Liver (tissue), 3 donors: ENCODE measurements at regions not wholly inside any gene's neighbourhood (a gene's known extent, or its start where the extent isn't known, plus 50 kb on each side); places are given as distances from the start of the nearest gene placed in this dataset.

Source experiments
- EGR1 ChIP-seq, 2 donors: IDR thresholded peaks; 2 replicates each; pipeline ENCODE4 v1.6.1; 2016 to 2018; ENCODE audit warnings: antibody characterized with exemption in 2 of 2, low read depth in 2 of 2
- GABPA ChIP-seq, 2 donors: IDR thresholded peaks in 1 of 2; conservative IDR thresholded peaks in 1 of 2; 2 replicates each; pipeline ENCODE4 v1.6.1; 2016; ENCODE audit warnings: antibody characterized with exemption in 2 of 2, mild to moderate bottlenecking in 1 of 2, moderate library complexity in 1 of 2
- HNF4A ChIP-seq, 2 donors: conservative IDR thresholded peaks; 2 replicates each; pipeline ENCODE4 v1.6.1; 2016; ENCODE audit warnings: antibody characterized with exemption in 2 of 2, mild to moderate bottlenecking in 2 of 2
- JUND ChIP-seq, 2 donors: IDR thresholded peaks; 2 replicates each; pipeline ENCODE4 v1.6.1; 2016; ENCODE audit warnings: antibody characterized with exemption in 2 of 2
- RAD21 ChIP-seq, 2 donors: IDR thresholded peaks; 2 replicates each; pipeline ENCODE4 v1.6.1; 2016; ENCODE audit warnings: antibody characterized with exemption in 2 of 2, mild to moderate bottlenecking in 2 of 2
- RXRA ChIP-seq, 2 donors: IDR thresholded peaks; 2 replicates each; pipeline ENCODE4 v1.6.1; 2017 to 2018; ENCODE audit warnings: antibody characterized with exemption in 2 of 2, mild to moderate bottlenecking in 1 of 2
- SP1 ChIP-seq: IDR thresholded peaks from 2 replicates; pipeline ENCODE4 v1.6.1; 2018; ENCODE audit warnings: antibody characterized with exemption, mild to moderate bottlenecking
- TAF1 ChIP-seq: conservative IDR thresholded peaks from 2 replicates; pipeline ENCODE4 v1.6.1; 2016; ENCODE audit warnings: antibody characterized with exemption, mild to moderate bottlenecking
- YY1 ChIP-seq: IDR thresholded peaks from 2 replicates; pipeline ENCODE4 v1.6.1; 2016; ENCODE audit warnings: antibody characterized with exemption, mild to moderate bottlenecking
- TF ChIP-seq, protein P1 (sequence below): fragments of 150-350 bp; IDR thresholded peaks from 2 replicates; pipeline ENCODE4 v1.5.1; 2017; ENCODE audit warnings: improper control_type of control experiment, low read depth, low read length; ENCODE audit not compliant: missing input control
- TF ChIP-seq, protein P2 (sequence below): IDR thresholded peaks from 2 replicates; pipeline ENCODE4 v1.6.1; 2016; ENCODE audit warnings: antibody characterized with exemption
- TF ChIP-seq, protein P3 (sequence below): IDR thresholded peaks from 2 replicates; pipeline ENCODE4 v1.6.1; 2016; ENCODE audit warnings: antibody characterized with exemption, mild to moderate bottlenecking
- TF ChIP-seq, protein P4 (sequence below): IDR thresholded peaks from 2 replicates; pipeline ENCODE4 v1.6.1; 2016; ENCODE audit warnings: antibody characterized with exemption
- TF ChIP-seq, protein P5 (sequence below): IDR thresholded peaks from 2 replicates; pipeline ENCODE4 v1.6.1; 2016; ENCODE audit warnings: antibody characterized with exemption
- donor health status: healthy.
- donor health status: healthy.

DNA sequence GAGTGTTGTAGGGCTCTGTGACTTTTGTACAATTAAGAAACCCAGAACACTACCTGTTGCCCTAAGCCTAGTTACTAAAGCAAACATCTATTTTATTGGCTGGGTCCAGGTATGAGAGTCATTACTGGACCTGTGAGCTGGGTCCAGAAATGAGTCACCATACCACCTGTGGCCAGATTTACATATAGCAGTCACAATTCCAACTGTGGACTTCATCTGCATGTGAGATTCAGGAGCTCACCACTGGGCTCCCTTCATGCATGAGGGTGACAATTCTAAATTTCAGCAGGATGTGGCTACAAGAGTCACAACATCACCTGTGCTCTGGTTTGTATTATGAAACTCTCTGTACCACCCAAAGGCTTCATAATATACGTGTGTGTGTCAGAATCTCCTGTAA is 2038.0 kb downstream of the TP53TG3F start:
- TF ChIP-seq, protein P1, sequence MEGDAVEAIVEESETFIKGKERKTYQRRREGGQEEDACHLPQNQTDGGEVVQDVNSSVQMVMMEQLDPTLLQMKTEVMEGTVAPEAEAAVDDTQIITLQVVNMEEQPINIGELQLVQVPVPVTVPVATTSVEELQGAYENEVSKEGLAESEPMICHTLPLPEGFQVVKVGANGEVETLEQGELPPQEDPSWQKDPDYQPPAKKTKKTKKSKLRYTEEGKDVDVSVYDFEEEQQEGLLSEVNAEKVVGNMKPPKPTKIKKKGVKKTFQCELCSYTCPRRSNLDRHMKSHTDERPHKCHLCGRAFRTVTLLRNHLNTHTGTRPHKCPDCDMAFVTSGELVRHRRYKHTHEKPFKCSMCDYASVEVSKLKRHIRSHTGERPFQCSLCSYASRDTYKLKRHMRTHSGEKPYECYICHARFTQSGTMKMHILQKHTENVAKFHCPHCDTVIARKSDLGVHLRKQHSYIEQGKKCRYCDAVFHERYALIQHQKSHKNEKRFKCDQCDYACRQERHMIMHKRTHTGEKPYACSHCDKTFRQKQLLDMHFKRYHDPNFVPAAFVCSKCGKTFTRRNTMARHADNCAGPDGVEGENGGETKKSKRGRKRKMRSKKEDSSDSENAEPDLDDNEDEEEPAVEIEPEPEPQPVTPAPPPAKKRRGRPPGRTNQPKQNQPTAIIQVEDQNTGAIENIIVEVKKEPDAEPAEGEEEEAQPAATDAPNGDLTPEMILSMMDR = no peak
- TF ChIP-seq RAD21 (IDR thresholded peaks at IDR 0.05) = no peak
- TF ChIP-seq TAF1 = no peak
- TF ChIP-seq, protein P2, sequence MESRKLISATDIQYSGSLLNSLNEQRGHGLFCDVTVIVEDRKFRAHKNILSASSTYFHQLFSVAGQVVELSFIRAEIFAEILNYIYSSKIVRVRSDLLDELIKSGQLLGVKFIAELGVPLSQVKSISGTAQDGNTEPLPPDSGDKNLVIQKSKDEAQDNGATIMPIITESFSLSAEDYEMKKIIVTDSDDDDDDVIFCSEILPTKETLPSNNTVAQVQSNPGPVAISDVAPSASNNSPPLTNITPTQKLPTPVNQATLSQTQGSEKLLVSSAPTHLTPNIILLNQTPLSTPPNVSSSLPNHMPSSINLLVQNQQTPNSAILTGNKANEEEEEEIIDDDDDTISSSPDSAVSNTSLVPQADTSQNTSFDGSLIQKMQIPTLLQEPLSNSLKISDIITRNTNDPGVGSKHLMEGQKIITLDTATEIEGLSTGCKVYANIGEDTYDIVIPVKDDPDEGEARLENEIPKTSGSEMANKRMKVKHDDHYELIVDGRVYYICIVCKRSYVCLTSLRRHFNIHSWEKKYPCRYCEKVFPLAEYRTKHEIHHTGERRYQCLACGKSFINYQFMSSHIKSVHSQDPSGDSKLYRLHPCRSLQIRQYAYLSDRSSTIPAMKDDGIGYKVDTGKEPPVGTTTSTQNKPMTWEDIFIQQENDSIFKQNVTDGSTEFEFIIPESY = no peak
- TF ChIP-seq SP1 = no peak
- TF ChIP-seq, protein P3, sequence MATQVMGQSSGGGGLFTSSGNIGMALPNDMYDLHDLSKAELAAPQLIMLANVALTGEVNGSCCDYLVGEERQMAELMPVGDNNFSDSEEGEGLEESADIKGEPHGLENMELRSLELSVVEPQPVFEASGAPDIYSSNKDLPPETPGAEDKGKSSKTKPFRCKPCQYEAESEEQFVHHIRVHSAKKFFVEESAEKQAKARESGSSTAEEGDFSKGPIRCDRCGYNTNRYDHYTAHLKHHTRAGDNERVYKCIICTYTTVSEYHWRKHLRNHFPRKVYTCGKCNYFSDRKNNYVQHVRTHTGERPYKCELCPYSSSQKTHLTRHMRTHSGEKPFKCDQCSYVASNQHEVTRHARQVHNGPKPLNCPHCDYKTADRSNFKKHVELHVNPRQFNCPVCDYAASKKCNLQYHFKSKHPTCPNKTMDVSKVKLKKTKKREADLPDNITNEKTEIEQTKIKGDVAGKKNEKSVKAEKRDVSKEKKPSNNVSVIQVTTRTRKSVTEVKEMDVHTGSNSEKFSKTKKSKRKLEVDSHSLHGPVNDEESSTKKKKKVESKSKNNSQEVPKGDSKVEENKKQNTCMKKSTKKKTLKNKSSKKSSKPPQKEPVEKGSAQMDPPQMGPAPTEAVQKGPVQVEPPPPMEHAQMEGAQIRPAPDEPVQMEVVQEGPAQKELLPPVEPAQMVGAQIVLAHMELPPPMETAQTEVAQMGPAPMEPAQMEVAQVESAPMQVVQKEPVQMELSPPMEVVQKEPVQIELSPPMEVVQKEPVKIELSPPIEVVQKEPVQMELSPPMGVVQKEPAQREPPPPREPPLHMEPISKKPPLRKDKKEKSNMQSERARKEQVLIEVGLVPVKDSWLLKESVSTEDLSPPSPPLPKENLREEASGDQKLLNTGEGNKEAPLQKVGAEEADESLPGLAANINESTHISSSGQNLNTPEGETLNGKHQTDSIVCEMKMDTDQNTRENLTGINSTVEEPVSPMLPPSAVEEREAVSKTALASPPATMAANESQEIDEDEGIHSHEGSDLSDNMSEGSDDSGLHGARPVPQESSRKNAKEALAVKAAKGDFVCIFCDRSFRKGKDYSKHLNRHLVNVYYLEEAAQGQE = no peak
- TF ChIP-seq, protein P4, sequence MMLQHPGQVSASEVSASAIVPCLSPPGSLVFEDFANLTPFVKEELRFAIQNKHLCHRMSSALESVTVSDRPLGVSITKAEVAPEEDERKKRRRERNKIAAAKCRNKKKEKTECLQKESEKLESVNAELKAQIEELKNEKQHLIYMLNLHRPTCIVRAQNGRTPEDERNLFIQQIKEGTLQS = no peak
- TF ChIP-seq, protein P5, sequence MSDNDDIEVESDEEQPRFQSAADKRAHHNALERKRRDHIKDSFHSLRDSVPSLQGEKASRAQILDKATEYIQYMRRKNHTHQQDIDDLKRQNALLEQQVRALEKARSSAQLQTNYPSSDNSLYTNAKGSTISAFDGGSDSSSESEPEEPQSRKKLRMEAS = no peak
- no peak for TF ChIP-seq EGR1 (IDR thresholded peaks at IDR 0.05; ENCODE audit: low read depth in 2 of 2)
- no peak for TF ChIP-seq RXRA (IDR thresholded peaks at IDR 0.05)
- no peak for TF ChIP-seq HNF4A (conservative IDR thresholded peaks at IDR 0.05)
- TF ChIP-seq YY1 = no peak
- TF ChIP-seq JUND (IDR thresholded peaks at IDR 0.05) = no peak
- TF ChIP-seq GABPA (IDR thresholded peaks at IDR 0.05 in 1 of 2, conservative IDR thresholded peaks at IDR 0.05 in 1 of 2) = no peak
